Activated CD4-positive, alpha-beta T cell treated with anti-CD3 and anti-CD28 coated beads for 1 hour (primary cell): ENCODE measurements at regions not wholly inside any gene's neighbourhood (a gene's known extent, or its start where the extent isn't known, plus 50 kb on each side); places are given as distances from the start of the nearest gene placed in this dataset.

Experiments used
- DNase-seq: peaks from one replicate; pipeline ENCODE4 v3.0.0-alpha.2; 2020

GRCh38 chr6:109315341-109316110 is 66.7 kb downstream of the CD164 start:
- DNase-seq, result no peak

- no peak for DNase-seq
Observed at GRCh38 chr6:109314313-109314712, 68.0 kb downstream of the CD164 start.

- DNase-seq, result no peak
Observed at GRCh38 chr6:109313139-109313538, 69.1 kb downstream of the CD164 start.

- no peak for DNase-seq
Observed at GRCh38 chr6:109311471-109311870, 70.8 kb downstream of the CD164 start.

GRCh38 chr6:109309917-109310316 is 72.3 kb downstream of the CD164 start:
- DNase-seq, result no peak

GRCh38 chr6:109308018-109308492 is 74.2 kb downstream of the CD164 start:
- no peak for DNase-seq

GRCh38 chr6:109306733-109307132 is 75.5 kb downstream of the CD164 start:
- no peak for DNase-seq

GRCh38 chr6:109305028-109305427 is 77.2 kb downstream of the CD164 start:
- no peak for DNase-seq

- no peak for DNase-seq
Observed at GRCh38 chr6:109304284-109305015, 77.8 kb downstream of the CD164 start.

GRCh38 chr6:109303640-109304283 is 78.5 kb downstream of the CD164 start:
- DNase-seq, result no peak

- no peak for DNase-seq
Observed at GRCh38 chr6:109303164-109303563, 79.1 kb downstream of the CD164 start.

GRCh38 chr6:109302176-109302575 is 80.1 kb downstream of the CD164 start:
- no peak for DNase-seq

GRCh38 chr6:109301418-109301817 is 80.8 kb downstream of the CD164 start:
- DNase-seq, result no peak

- DNase-seq, result no peak
Observed at GRCh38 chr6:109300874-109301273, 81.4 kb downstream of the CD164 start.

GRCh38 chr6:109299776-109300564 is 82.3 kb downstream of the CD164 start:
- no peak for DNase-seq

- no peak for DNase-seq
Observed at GRCh38 chr6:109299265-109299607, 83.0 kb downstream of the CD164 start.

GRCh38 chr6:109298605-109299264 is 83.5 kb downstream of the CD164 start:
- DNase-seq, result no peak

- no peak for DNase-seq
Observed at GRCh38 chr6:109297406-109298110, 84.7 kb downstream of the CD164 start.

- DNase-seq, result no peak
Observed at GRCh38 chr6:109296971-109297372, 85.3 kb downstream of the CD164 start.

GRCh38 chr6:109296452-109296851 is 85.8 kb downstream of the CD164 start:
- no peak for DNase-seq

GRCh38 chr6:109295774-109296156 is 86.5 kb downstream of the CD164 start:
- DNase-seq, result no peak
